Inferior parietal cortex (tissue), 1 donor: ENCODE measurements at regions not wholly inside any gene's neighbourhood (a gene's known extent, or its start where the extent isn't known, plus 50 kb on each side); places are given as distances from the start of the nearest gene placed in this dataset.
A peak's percentile ranks its signal among the peaks of the same experiment; 100 is the strongest.
"Not testable (repeated sequence)": the region's sequence is repeated elsewhere in the genome, so short reads cannot be mapped to it uniquely, and the experiment has no call there.

ENCODE experiments used
- DNase-seq: peaks from one replicate; pipeline ENCODE4 v3.0.0-alpha.2; 2016; ENCODE audit errors: extremely low spot score

DNA sequence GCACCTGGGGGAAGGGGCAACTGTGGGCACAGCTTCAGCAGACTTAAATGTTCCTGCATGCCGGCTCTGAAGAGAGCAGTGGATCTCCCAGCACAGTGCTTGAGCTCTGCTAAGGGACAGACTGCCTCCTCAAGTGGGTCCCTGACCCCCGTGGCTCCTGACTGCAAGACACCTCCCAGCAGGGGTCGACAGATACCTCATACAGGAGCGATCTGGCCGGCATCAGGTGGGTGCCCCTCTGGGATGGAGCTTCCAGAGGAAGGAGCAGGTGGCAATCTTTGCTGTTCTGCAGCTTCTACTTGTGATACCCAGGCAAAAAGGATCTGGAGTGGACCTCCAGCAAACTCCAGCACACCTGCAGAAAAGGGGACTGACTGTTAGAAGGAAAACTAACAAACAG, 871.5 kb downstream of the DIAPH3 start:
- DNase-seq = not testable (repeated sequence)

DNA sequence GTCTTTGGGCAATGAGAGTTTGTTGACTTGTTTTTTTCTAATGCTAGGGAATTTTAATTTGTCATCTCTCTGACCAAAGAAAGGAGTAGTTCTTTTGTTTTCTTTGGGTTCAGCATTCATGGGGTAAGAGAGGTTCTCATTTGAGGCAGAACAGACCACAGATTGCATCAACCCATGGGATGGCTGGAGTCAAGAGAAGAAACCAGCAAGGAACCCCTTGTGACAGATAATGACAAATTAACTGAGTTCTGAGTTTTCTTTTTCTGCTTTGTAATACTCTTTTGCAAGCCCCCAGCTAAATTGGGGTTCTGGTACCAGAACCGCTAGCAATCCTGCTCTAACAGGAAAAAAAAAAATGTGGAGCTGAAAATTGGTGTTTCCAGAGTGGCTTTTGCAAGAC, 864.1 kb downstream of the DIAPH3 start:
- DNase-seq = no peak

DNA sequence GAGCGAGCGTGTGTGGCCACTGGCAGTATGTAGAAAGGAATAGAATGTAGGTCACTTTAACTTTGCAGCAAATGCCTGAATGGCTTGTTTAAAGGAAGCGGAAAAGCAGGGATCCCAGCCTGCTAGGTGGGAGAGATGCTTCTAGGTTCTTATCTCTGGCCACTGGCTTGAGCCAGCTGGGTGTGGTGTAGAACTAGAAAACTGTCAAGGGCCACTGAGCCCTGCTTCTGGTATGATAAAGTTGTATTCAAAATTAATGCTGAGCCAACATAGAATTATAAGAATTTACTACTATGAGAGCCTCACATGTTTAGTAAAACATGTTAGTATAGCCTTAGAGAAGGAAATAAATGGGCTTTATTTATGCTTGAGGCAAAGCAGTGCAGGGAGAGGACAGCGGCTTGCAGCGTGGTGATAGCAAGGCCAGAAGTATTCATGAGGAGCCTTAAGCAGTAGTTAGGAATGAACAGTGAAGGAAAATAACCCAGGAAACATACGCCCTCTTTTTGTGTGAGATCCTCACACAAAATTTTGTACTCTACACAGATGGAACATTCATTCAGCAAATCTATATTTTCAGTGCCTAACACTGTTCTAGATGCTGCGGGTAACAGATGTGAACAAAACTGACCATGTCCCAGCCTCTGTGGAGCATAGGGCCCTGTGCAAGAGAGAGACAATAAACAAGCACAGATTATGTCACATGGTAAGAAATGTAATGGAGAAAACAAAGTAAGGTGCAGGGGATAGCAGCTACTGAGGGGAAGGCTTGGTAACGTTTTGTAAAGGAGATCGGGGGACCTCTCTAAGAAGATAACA, 863.2 kb downstream of the DIAPH3 start:
- no peak for DNase-seq

DNA sequence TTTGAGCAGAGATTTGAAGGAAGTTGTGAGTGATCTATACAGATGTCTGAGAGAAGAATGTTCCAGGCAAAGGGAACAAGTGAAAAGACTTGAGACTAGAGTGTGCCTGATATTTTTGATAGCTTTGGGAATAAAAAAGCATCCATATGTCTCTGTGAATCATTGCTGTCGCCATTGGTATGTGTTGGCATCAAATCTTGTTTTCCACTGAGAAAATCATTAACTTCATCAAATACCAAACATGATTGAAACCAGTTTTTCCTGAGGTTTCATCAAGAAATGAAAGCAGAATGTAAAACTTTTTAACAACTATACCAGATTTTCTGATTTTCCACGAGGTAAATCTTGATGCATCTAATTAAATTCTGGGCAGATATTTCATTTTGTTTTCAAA, 862.6 kb downstream of the DIAPH3 start:
- no peak for DNase-seq

DNA sequence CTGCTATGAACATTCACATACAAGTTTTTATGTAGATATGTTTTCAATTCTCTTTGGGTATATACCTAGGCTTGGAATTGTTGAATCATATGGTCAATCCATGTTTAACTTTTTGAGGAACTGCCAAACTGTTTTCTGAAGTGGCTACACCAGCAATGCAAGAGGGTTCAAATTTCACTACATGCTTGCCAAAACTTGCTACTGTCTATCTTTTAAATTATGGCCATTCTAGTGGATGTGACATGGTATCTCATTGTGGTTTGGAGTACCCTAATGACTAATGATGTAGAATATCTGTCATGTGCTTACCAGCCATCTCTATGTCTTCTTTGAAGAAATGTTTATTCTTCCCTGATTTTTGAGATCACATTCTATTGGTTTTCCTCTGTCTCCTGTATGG, 860.3 kb downstream of the DIAPH3 start:
- no peak for DNase-seq

DNA sequence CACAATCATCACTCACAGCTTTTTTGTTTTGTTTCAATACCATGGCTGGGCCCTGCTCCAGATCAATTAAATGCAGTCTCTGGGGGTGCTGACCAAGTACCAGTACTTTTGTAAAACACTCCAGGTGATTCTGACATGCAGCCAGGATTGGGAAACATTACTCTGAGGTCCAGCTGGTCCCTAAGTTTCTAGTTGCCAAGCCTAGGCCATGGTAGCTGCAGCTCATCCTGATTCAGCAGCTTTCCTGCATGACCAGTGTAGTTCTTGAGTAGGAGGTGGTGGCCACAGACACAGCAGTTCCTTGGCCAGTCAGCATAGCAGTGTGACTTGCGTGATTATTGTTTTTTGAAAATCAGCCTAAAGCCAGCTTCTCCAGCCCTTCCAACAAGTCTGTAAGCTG, 859.1 kb downstream of the DIAPH3 start:
- no peak for DNase-seq

DNA sequence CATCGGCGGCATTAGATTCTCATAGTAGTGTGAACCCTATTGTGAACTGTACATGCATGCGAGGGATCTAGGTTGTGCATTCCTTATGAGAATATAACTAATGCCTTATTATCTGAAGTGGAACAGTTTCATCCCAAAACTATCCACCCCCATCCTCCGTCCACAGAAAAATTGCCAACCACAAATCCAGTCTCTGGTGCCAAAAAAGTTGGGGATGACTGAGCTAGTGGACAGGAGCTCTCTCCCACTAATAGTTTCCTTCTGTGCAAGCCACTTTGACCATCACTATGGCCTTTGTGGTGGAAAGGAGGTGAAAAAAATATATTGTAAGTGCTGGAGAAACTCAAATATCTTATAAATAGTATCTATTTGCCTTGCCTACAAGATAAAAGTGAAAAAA, 857.8 kb downstream of the DIAPH3 start:
- no peak for DNase-seq

DNA sequence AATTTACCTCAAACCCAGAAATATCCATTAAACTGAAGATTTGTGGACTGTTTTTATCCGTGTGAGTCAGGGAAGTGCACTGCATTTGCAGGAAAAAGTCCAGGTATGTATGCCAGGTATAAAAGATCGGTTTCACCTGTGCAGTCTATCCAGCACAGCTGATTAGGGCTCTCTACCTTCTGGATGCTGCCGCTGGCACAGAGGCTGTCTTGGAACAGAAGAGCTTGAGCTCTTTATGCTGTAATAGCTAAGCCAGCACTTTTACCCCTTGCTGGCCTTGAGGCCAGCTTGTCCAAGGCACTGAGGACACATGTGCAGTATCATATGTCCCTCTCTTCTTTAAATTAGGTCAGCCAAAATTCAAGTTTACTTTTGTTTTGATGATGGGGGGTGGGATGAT, 851.0 kb downstream of the DIAPH3 start:
- no peak for DNase-seq

DNA sequence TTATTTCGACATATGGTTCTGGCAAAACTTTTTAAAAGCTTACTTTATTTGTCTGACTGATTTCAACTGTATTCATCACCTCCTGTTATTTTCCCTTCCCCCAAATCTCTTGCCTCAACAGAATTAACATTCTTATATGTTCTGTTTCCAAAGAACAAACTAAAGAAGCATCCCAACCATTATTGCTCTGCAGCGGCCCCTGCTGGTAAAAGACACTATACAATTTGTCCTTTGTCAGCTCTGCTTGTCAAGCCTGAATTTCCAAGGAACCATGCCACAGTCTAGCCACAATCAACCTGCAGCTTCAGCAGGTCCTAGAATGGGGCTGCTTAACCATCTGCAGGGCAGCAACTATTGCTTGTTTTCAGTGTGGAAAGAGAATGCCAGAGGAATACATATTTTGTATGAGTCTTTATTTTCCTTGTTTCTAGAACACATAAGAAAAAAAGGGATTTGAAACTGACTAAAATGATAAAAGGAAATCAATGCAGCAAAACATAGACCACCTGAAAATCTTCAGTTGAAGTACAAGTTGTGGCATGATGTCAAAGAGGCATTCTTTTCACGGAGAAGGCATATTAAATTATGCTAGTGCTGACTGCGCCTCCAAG, 845.3 kb downstream of the DIAPH3 start:
- peak; percentile 95 for DNase-seq

DNA sequence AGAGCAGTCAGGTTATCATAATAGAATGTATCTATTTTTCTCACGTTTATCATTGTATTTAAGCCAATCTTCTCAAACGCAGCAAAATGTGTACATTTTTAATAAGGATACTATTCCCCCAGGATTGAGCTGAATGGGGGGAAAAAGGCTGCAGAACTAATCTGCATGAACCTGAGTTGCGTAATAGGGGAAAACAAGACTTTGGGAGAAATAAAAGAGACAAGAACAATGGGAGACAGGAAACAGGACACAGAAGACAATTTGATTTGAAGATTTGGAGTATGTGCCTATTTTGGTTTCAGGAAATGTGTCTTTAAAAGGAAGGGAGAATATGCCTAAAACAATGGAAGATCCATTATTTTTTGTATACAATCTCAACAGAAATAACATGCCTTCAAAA, 844.5 kb downstream of the DIAPH3 start:
- no peak for DNase-seq

DNA sequence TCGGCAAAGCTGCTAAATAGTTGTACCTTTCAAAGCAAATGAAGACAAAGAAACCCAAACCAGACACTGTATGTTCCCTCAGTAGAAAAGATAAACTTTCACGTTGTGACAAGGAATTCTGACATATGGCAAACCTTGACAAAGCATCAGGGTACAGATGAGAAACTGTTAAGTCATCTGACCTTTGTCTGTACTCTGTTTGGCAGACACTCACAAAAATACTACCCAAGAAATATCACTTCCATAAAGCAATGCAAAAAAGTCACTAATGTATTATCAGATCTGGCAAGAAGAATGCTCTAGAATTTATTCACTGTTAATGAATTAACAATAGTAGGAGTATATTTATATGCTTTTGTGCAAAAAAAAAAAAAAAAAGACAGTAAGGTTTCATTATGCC, 843.7 kb downstream of the DIAPH3 start:
- no peak for DNase-seq

DNA sequence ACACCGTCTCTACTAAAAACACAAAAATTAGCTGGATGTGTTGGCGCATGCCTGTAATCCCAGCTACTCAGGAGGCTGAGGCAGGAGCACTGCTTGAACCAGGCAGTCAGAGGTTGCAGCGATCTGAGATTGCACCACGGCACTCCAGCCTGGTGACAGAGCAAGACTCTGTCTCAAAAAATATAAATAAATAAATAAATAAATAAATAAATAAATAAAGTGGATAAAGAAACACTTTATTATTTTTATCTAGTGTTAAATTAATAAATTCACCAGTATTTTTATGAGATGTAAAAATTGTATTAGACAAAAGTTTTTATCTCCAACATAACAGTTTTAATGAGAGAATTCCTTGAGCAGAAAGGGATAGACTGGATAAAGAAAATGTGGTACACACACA, 839.3 kb downstream of the DIAPH3 start:
- not testable (repeated sequence) for DNase-seq

DNA sequence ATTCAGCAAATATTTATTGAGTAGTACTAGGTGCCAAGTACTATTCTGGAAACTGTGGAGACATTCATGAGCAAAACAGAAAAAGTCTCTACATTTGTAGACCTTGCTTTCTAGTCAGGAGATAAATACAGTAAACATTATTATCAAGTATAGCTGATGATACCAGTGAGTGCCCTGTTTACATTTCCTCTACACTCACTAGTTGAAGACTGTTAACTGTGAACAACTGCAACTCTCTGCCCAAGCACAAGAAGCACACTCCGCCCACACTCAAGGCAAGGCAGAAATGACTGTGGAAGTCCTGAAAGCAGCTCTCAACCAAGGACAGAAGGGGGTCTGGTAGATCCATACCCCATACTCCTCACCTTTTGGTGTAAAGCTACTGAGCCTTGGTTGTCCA, 837.0 kb downstream of the DIAPH3 start:
- DNase-seq = no peak

DNA sequence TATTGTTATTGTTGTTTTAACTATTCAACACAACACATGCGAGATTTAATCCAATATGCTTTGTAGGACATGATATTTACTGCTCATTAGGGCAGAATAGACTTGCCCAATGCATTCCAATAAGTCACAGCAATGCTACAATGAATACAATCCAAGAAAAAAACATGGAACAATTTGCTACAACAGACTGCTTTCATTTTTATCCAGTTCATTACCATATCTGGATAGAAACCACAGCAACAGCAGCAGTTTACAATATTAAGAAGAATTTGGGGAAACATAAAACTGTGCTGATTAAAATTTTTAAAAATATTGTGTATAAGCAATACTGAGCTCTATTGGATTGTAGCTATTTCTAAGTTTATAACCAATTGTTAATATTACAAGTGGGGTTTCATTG, 833.0 kb downstream of the DIAPH3 start:
- no peak for DNase-seq

DNA sequence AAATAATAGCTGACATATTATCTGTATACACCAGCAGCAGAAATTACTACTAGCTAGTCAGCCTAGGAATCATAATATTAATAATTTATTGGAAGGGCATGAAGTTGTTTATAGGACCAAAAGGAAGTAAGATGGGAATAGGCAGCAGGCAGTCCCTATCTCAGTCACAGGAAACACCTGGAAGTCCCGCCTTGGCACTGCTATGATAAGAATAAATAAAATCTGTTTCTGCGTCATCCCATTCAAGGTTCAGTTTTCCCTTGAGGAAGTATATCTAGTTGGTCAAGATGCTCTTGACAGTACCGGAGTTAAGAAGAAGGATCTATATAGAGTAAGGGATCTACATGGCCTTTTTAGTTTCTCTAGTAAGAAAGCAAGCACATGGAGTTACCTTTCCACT, 830.8 kb downstream of the DIAPH3 start:
- no peak for DNase-seq

DNA sequence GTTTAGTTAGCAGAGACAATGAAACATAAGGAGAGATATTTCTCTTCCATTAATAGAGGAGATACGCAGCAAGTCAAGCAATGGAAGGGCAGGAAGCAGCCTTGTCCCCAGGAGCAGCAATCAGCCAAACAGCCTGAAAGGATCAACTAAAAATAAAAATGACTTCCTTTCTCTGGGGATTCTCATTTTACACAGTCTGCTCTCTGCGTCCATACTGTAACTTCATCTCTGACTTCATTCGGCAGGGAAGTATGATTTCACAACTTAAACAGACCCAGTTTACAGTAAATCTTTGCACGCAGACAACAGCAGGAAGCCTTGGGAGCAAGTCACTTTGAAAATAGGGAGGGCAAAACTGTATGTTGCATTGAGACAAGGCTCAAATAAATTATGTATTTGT, 826.7 kb downstream of the DIAPH3 start:
- DNase-seq = no peak

DNA sequence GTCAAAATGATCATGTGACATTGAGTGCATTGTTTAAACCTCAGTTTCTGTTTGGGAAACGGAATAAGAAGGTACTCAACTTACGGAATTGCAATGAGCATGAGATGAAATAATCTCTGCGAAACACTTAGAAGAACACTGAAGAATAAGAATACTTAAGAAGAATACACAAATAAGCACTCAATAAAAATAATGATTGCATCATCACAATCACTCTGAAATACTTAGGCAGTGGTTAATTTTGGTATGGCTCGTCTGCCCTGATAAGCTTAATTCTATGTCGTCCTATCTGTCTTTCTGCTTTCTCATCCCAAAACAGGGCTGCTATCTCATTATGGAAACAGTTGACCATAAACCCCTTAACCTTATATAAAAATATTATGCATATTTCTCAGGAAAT, 823.6 kb downstream of the DIAPH3 start:
- DNase-seq = no peak

DNA sequence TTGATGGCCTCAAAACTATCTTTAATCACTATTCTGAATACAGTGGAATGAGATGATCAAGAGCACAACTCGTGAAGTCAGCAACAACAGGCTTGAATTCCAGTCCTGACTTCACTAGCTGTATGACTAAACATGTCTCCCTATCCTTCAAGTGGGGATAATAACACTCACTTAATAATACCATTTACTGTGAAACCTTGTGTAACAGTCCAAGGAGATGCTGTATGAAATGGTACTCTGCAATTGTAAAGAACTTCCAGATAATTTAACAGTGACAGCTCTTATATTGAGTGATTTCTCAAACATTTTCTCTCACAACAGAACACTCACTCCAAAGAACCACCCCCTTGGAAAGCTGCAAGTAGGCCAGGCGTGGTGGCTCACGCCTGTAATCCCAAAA, 823.1 kb downstream of the DIAPH3 start:
- DNase-seq = no peak

DNA sequence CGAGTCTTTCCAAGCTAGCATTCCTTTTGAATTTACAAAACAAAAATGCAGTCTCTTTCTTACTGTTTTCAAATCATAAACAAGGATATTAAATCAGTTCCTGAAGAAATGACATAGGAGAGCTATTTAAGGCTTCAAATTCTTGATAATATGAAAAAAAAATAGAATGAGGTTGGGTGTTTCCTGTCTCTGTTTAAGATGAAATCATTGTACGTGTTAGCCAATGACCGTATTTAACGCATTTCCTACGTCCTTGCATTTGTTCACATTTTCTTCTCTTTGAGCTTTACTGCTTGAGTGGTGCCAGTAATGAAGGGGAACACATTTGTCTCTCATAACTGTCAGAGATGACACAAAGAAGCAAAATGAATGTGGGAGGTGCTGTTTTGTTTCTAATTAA, 821.3 kb downstream of the DIAPH3 start:
- DNase-seq = no peak

DNA sequence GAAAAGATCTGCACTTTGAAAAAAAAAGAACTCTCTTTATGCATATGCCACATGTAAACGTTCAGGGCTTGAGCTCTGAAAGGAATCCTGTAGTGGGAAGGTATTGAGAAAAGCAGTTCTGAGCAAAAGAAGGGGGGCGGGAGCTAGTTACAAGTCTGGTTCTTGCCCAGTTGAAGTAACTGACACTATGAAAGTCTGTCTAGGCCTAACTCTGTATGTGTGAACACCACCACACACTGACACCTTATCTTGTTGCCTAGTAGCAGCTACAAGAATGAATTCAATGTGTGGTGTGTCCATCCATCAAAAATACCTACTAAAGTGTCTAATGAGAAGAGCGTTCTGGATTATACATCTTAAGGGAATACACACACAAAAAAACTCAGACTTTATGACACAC, 820.6 kb downstream of the DIAPH3 start:
- DNase-seq = no peak

DNA sequence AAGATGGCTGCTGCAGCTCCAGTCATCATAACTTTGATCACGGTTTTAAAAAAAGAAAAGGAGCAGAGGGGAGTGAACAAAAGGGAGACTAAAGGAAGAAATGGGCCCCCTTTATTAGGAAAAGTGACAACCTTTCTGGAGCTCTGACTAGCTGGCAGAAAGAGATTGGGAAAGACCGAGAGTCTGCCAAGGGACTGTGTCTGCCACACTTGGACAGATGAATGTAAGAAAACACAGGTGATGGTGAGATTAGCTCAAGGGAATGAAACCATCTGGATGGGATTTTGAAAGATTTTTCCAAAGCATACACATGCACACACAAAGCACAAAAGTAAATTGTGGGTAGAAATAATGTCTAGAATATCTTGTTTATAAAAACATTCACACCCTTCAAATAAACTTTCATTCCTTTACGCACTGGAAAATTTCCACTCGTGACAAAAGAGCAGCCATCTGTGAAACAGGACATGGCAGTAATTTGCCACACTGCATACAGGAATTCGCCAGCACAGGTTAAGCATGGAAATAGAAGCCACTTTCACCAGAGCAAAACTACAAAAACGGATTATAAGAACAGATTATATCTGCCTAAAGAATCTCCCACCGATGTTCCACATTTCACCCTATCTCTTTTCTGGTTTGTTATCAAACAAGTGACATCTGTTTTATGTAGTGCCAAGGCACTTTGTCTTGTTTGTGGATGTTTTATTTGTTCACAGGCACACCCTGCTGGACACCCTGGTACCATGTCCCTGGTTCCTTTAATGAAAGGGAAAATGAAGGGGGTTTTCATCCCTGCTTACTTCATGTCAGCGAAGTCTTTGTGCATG, 819.5 kb downstream of the DIAPH3 start:
- no peak for DNase-seq

DNA sequence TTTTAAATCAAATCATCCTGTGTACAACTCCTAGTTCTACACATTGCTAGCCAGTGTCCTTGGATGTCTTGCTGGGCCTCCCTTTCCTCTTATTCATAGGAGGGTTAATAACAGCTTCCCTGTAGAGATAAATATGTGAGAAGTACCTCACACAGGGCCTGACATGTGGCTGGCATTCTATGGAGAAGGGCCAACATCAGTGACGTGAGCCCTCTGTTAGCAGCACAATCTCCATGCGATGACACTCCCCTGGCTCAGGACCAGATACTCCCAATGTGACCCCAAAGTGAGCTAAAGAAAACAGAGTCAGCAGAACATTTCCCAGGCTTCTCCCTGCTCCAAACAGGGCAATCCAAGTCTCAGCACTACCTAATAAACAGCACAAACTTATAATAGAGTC, 818.4 kb downstream of the DIAPH3 start:
- no peak for DNase-seq
